ENCODE measurements at regions not wholly inside any gene's neighbourhood (a gene's known extent, or its start where the extent isn't known, plus 50 kb on each side); places are given as distances from the start of the nearest gene placed in this dataset.
"Not testable (repeated sequence)": the region's sequence is repeated elsewhere in the genome, so short reads cannot be mapped to it uniquely, and the experiment has no call there.

DNA sequence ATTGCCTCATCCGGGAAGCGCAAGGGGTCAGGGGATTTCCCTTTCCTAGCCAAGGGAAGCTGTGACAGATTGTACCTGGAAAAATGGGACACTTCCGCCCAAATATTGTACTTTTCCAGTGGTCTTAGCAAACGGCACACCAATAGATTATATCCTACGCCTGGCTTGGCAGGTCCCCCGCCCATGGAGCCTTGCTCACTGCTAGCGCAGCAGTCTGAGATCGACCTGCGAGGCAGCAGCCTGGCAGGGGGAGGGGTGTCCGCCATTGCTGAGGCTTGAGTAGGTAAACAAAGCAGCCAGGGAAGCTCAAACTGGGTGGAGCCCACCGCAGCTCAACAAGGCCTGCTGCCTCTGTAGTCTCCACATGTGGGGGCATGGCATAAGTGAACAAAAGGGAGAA, 1075.4 kb upstream of the GOT2 start:
- not testable (repeated sequence) for H3K9me3 ChIP-seq (ENCODE audit: control insufficient read depth in 1 of 2, low read length in 2 of 2); H3K36me3 ChIP-seq (ENCODE audit: control insufficient read depth in 1 of 2, insufficient read depth in 2 of 2, low read length in 2 of 2); H3K4me3 ChIP-seq (ENCODE audit: low read depth in 1 of 2, low read length in 2 of 2); H3K27ac ChIP-seq (ENCODE audit: low read depth, low read length); H3K27me3 ChIP-seq (ENCODE audit: control insufficient read depth in 1 of 2, insufficient read depth in 2 of 2, low read length in 2 of 2); H3K4me1 ChIP-seq (ENCODE audit: control insufficient read depth in 1 of 2, insufficient read depth in 2 of 2, low read length in 2 of 2); H3K9ac ChIP-seq (ENCODE audit: low read depth in 1 of 2, low read length in 2 of 2)

DNA sequence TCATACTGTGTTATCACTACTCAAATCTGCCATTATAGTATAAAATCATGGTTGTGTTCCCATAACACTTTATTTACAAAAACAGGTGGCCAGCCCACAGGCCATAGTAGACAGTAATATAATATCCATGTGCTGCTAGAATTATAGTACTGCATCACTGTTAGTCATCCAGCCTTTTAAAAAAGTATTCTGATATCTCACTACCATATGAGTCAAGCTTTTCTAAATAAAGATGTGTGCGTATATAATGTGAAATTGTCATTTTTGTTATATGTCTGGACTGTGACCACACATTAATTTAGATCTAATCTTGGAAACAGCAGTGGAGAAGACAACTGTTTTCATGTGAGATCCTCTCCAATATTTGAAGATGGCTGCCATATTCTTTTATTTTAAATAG, 1049.1 kb upstream of the GOT2 start:
- H3K36me3 ChIP-seq (ENCODE audit: control insufficient read depth in 1 of 2, insufficient read depth in 2 of 2, low read length in 2 of 2), result no peaks in the 10 kb centered on the region
- no peaks in the 10 kb centered on the region for H3K4me1 ChIP-seq (ENCODE audit: control insufficient read depth in 1 of 2, insufficient read depth in 2 of 2, low read length in 2 of 2)
- no peak overlapping the region for H3K9ac ChIP-seq (ENCODE audit: low read depth in 1 of 2, low read length in 2 of 2)
- no peaks in the 10 kb centered on the region for H3K27me3 ChIP-seq (ENCODE audit: control insufficient read depth in 1 of 2, insufficient read depth in 2 of 2, low read length in 2 of 2)
- peaks cover 11 to 22% of the 10 kb centered on the region in 2 donors for H3K9me3 ChIP-seq (ENCODE audit: control insufficient read depth in 1 of 2, low read length in 2 of 2)
- H3K4me3 ChIP-seq (ENCODE audit: low read depth in 1 of 2, low read length in 2 of 2), result no peak overlapping the region
- no peak overlapping the region for H3K27ac ChIP-seq (ENCODE audit: low read depth, low read length)

DNA sequence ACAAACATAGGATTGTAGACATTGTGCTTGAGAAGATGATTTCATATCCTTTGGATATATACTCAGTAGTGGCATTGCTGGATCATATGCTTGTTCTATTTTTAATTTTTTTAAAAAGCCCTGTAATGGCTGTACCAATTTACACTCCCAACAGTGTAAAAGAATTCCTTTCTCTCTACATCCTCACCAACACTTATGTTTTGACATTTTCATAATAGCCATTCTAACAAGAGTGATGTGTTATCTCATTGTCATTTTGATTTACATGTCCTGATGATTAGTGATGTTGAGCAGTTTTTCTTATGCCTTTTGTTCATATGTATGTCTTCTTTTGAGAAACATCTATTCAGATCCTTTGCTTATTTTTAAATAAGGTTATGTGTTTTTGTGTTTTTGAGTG, 1039.2 kb upstream of the GOT2 start:
- H3K36me3 ChIP-seq (ENCODE audit: control insufficient read depth in 1 of 2, insufficient read depth in 2 of 2, low read length in 2 of 2), result no peaks in the 10 kb centered on the region
- H3K9me3 ChIP-seq (ENCODE audit: control insufficient read depth in 1 of 2, low read length in 2 of 2), result peaks cover 7 to 9% of the 10 kb centered on the region in 2 donors
- H3K4me3 ChIP-seq (ENCODE audit: low read depth in 1 of 2, low read length in 2 of 2), result no peak overlapping the region
- no peaks in the 10 kb centered on the region for H3K4me1 ChIP-seq (ENCODE audit: control insufficient read depth in 1 of 2, insufficient read depth in 2 of 2, low read length in 2 of 2)
- H3K9ac ChIP-seq (ENCODE audit: low read depth in 1 of 2, low read length in 2 of 2), result no peak overlapping the region
- no peaks in the 10 kb centered on the region for H3K27me3 ChIP-seq (ENCODE audit: control insufficient read depth in 1 of 2, insufficient read depth in 2 of 2, low read length in 2 of 2)
- H3K27ac ChIP-seq (ENCODE audit: low read depth, low read length), result no peak overlapping the region

DNA sequence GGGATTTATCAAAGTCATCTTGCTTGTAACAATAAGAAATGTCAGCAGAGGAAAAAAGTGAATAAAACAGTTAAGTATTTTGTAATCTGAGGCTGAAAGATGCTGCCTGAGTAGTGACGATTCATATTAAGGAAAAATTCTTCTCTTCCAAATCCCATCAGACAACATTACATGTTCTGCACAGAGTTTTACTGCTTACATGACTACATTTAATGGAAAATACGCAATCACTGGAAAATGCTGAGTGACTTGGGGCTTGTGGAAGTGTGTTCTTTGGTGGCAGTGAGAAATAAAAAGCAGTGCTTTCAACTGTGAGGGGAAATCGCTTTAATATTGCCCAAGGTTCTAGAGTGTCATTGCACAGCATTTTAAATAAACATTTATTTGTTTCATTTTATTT, 1025.2 kb upstream of the GOT2 start:
- H3K9me3 ChIP-seq (ENCODE audit: control insufficient read depth in 1 of 2, low read length in 2 of 2), result no peaks in the 10 kb centered on the region
- no peak overlapping the region for H3K27ac ChIP-seq (ENCODE audit: low read depth, low read length)

DNA sequence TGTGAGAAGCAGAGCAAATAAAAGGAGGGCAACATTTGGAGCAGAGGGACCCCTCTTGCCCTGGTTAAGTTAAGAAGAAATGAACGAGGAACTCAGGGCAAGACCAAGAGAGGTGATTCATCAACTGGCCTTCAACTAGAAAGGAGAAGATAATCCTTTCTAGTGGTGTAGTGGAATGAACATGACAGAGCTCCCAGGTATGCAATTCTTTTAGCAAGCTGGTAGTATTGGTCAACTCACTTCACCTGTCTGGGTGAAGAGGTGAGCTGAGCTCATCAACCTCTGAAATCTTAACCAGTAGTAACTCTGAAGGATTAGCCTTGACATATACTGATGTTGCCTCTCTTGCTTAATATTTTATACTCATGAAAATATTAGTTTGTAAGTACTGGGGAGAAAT, 1024.7 kb upstream of the GOT2 start:
- H3K9me3 ChIP-seq (ENCODE audit: control insufficient read depth in 1 of 2, low read length in 2 of 2), result no peaks in the 10 kb centered on the region
- no peaks in the 10 kb centered on the region for H3K27me3 ChIP-seq (ENCODE audit: control insufficient read depth in 1 of 2, insufficient read depth in 2 of 2, low read length in 2 of 2)
- no peaks in the 10 kb centered on the region for H3K4me1 ChIP-seq (ENCODE audit: control insufficient read depth in 1 of 2, insufficient read depth in 2 of 2, low read length in 2 of 2)
- H3K27ac ChIP-seq (ENCODE audit: low read depth, low read length), result no peak overlapping the region
- no peak overlapping the region for H3K9ac ChIP-seq (ENCODE audit: low read depth in 1 of 2, low read length in 2 of 2)
- H3K36me3 ChIP-seq (ENCODE audit: control insufficient read depth in 1 of 2, insufficient read depth in 2 of 2, low read length in 2 of 2), result no peaks in the 10 kb centered on the region
- H3K4me3 ChIP-seq (ENCODE audit: low read depth in 1 of 2, low read length in 2 of 2), result no peak overlapping the region

More for the DNA sequence above, 1025.2 kb upstream of the GOT2 start:
- H3K4me1 ChIP-seq (ENCODE audit: control insufficient read depth in 1 of 2, insufficient read depth in 2 of 2, low read length in 2 of 2), result no peaks in the 10 kb centered on the region
- no peaks in the 10 kb centered on the region for H3K36me3 ChIP-seq (ENCODE audit: control insufficient read depth in 1 of 2, insufficient read depth in 2 of 2, low read length in 2 of 2)
- H3K27me3 ChIP-seq (ENCODE audit: control insufficient read depth in 1 of 2, insufficient read depth in 2 of 2, low read length in 2 of 2), result no peaks in the 10 kb centered on the region
- no peak overlapping the region for H3K9ac ChIP-seq (ENCODE audit: low read depth in 1 of 2, low read length in 2 of 2)
- H3K4me3 ChIP-seq (ENCODE audit: low read depth in 1 of 2, low read length in 2 of 2), result no peak overlapping the region

DNA sequence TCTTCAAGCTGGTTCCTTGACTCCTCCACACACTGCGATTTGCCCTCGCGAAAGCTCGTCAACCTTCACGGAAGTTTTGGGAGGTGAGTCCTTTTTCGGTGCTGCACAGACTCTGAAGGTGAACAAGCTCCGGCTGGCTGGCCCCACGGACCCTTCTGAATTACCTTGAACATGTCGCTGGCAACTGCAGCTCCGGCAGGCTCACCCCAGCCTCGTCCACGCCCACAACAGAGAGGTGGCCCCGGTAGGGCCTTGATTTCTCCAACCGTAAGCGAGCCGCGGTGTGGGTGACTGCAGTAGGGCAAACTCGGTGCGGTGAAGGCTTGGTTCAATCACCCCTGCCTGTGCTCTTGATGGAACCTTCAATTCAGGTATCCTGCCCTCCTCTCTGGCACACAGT, 1020.7 kb upstream of the GOT2 start:
- no peak overlapping the region for H3K4me3 ChIP-seq (ENCODE audit: low read depth in 1 of 2, low read length in 2 of 2)
- no peaks in the 10 kb centered on the region for H3K36me3 ChIP-seq (ENCODE audit: control insufficient read depth in 1 of 2, insufficient read depth in 2 of 2, low read length in 2 of 2)
- H3K9me3 ChIP-seq (ENCODE audit: control insufficient read depth in 1 of 2, low read length in 2 of 2), result peaks cover 0 to 7% of the 10 kb centered on the region in 2 donors
- no peak overlapping the region for H3K9ac ChIP-seq (ENCODE audit: low read depth in 1 of 2, low read length in 2 of 2)
- no peak overlapping the region for H3K27ac ChIP-seq (ENCODE audit: low read depth, low read length)
- H3K4me1 ChIP-seq (ENCODE audit: control insufficient read depth in 1 of 2, insufficient read depth in 2 of 2, low read length in 2 of 2), result no peaks in the 10 kb centered on the region
- no peaks in the 10 kb centered on the region for H3K27me3 ChIP-seq (ENCODE audit: control insufficient read depth in 1 of 2, insufficient read depth in 2 of 2, low read length in 2 of 2)

DNA sequence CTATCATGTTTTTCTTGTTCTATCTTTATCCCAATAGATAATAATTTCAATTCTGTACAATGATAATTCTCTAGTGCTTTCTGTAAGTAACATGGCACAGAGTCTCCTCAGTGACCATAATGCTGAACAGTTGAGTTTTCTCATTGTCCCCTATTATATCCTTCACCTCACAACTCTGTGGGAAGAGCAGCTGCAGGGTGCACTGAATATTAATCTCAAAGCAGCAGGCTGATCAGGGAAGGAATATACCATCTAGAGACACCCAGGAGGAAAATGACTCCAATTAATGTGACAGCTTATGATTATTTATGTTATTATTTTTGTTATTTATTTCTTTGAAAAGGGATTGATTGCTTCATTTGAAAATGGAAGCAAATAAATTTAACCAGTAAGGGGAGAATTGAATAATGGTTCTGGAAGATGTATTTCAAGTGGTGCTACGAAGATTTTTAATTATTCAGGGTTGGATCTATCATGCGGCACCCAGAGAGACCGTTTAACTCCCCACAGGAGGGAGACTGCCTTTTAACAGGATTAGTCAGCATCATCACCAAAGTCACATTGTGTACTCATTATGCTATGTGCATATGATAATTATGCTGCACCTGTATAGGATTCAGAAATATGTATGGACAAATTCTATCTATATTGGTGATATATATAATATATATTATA, 1015.7 kb upstream of the GOT2 start:
- no peak overlapping the region for H3K4me3 ChIP-seq (ENCODE audit: low read depth in 1 of 2, low read length in 2 of 2)
- no peaks in the 10 kb centered on the region for H3K27me3 ChIP-seq (ENCODE audit: control insufficient read depth in 1 of 2, insufficient read depth in 2 of 2, low read length in 2 of 2)
- no peak overlapping the region for H3K9ac ChIP-seq (ENCODE audit: low read depth in 1 of 2, low read length in 2 of 2)
- no peaks in the 10 kb centered on the region for H3K4me1 ChIP-seq (ENCODE audit: control insufficient read depth in 1 of 2, insufficient read depth in 2 of 2, low read length in 2 of 2)
- H3K27ac ChIP-seq (ENCODE audit: low read depth, low read length), result no peak overlapping the region
- H3K36me3 ChIP-seq (ENCODE audit: control insufficient read depth in 1 of 2, insufficient read depth in 2 of 2, low read length in 2 of 2), result no peaks in the 10 kb centered on the region
- peaks cover 4 to 7% of the 10 kb centered on the region in 2 donors for H3K9me3 ChIP-seq (ENCODE audit: control insufficient read depth in 1 of 2, low read length in 2 of 2)

DNA sequence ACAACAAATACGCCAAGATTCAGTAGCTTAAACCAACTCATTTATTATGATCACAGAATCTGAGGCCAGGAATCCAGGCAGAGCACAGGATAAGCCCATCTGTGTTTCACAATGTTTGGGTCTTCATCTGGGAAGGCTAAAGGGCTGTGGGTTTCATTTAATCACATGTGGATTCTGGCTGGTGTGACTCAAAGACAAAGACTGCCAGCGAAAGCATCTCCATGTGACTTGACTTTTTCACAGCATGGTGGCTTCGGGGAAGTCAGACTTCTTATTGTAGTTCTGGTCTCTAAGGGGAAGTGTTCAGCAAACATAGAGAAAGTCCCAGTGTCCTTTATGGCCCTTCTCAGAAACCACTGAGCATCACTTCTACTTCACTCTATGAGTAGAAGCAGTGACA, 1014.4 kb upstream of the GOT2 start:
- no peaks in the 10 kb centered on the region for H3K4me1 ChIP-seq (ENCODE audit: control insufficient read depth in 1 of 2, insufficient read depth in 2 of 2, low read length in 2 of 2)
- H3K4me3 ChIP-seq (ENCODE audit: low read depth in 1 of 2, low read length in 2 of 2), result no peak overlapping the region
- no peaks in the 10 kb centered on the region for H3K27me3 ChIP-seq (ENCODE audit: control insufficient read depth in 1 of 2, insufficient read depth in 2 of 2, low read length in 2 of 2)
- no peak overlapping the region for H3K9ac ChIP-seq (ENCODE audit: low read depth in 1 of 2, low read length in 2 of 2)
- no peaks in the 10 kb centered on the region for H3K36me3 ChIP-seq (ENCODE audit: control insufficient read depth in 1 of 2, insufficient read depth in 2 of 2, low read length in 2 of 2)
- no peak overlapping the region for H3K27ac ChIP-seq (ENCODE audit: low read depth, low read length)
- peaks cover 4 to 7% of the 10 kb centered on the region in 2 donors for H3K9me3 ChIP-seq (ENCODE audit: control insufficient read depth in 1 of 2, low read length in 2 of 2)

DNA sequence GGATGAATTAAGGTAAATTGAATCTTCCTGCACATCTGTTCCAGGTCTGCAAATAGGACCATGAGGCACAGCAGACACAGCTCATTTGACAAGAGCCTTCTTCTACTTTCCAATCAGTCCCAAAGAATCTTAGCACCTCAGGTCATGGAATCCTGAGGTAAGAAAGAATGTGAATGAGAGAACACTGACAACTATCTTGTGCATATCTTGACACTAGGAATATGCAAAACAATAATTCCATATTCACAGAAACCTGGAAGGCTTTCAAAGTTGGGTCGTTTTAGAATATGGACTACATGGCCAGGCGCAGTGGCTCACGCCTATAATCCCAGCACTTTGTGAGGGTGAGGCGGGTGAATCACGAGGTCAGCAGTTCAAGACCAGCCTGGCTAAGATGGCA, 1009.4 kb upstream of the GOT2 start:
- Histone ChIP-seq H3K36me3 (ENCODE audit: control insufficient read depth in 1 of 2, insufficient read depth in 2 of 2, low read length in 2 of 2) (no peaks in the 10 kb centered on the region), H3K4me3 (ENCODE audit: low read depth in 1 of 2, low read length in 2 of 2) (no peak overlapping the region), H3K4me1 (ENCODE audit: control insufficient read depth in 1 of 2, insufficient read depth in 2 of 2, low read length in 2 of 2) (no peaks in the 10 kb centered on the region), H3K9me3 (ENCODE audit: control insufficient read depth in 1 of 2, low read length in 2 of 2) (peaks cover 0 to 6% of the 10 kb centered on the region in 2 donors), H3K9ac (ENCODE audit: low read depth in 1 of 2, low read length in 2 of 2) (no peak overlapping the region), H3K27me3 (ENCODE audit: control insufficient read depth in 1 of 2, insufficient read depth in 2 of 2, low read length in 2 of 2) (no peaks in the 10 kb centered on the region), H3K27ac (ENCODE audit: low read depth, low read length) (no peak overlapping the region)

DNA sequence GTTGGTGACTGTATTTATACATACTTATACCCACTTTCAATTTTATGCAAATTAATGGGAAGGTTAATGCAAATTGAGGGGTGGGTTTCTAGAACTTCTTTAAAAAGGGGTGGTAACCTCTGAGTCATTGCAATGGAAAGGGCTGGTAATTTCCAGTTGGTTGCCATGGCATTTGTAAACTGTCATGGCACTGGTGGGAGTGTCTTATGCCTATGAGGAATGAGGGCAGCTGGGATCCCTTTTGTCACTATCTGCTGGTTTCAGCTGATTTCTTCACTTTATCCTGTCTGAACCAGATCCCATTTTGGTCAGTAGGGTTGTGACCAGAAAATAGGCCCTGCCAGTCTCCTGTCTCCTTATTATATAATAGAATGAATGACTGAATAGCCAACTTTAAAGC, 1006.7 kb upstream of the GOT2 start:
- Histone ChIP-seq H3K4me1 (ENCODE audit: control insufficient read depth in 1 of 2, insufficient read depth in 2 of 2, low read length in 2 of 2) (no peaks in the 10 kb centered on the region), H3K4me3 (ENCODE audit: low read depth in 1 of 2, low read length in 2 of 2) (no peak overlapping the region), H3K27me3 (ENCODE audit: control insufficient read depth in 1 of 2, insufficient read depth in 2 of 2, low read length in 2 of 2) (no peaks in the 10 kb centered on the region), H3K9me3 (ENCODE audit: control insufficient read depth in 1 of 2, low read length in 2 of 2) (peaks cover 0 to 6% of the 10 kb centered on the region in 2 donors), H3K9ac (ENCODE audit: low read depth in 1 of 2, low read length in 2 of 2) (no peak overlapping the region), H3K27ac (ENCODE audit: low read depth, low read length) (no peak overlapping the region), H3K36me3 (ENCODE audit: control insufficient read depth in 1 of 2, insufficient read depth in 2 of 2, low read length in 2 of 2) (no peaks in the 10 kb centered on the region)

DNA sequence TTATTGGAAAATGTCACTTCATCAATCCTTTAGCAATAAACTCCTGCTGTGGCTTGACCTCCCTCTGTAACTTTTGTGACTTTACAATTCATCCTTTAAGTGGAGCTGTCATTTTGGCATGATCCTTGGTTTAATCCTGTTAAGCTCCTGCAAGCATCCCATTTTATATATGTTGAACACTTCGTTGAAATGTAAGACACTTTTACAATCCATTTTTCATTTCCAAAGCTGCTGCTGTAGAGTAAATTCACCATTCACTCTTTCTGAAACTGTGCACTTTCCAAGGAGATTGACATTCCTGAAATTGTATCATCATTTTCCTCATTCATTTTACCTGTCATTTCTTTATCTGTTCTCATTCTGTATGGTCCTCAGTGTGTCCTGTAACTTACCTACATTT, 1003.2 kb upstream of the GOT2 start:
- no peaks in the 10 kb centered on the region for H3K36me3 ChIP-seq (ENCODE audit: control insufficient read depth in 1 of 2, insufficient read depth in 2 of 2, low read length in 2 of 2)
- H3K4me3 ChIP-seq (ENCODE audit: low read depth in 1 of 2, low read length in 2 of 2), result no peak overlapping the region
- no peaks in the 10 kb centered on the region for H3K27me3 ChIP-seq (ENCODE audit: control insufficient read depth in 1 of 2, insufficient read depth in 2 of 2, low read length in 2 of 2)
- H3K9ac ChIP-seq (ENCODE audit: low read depth in 1 of 2, low read length in 2 of 2), result no peak overlapping the region
- H3K9me3 ChIP-seq (ENCODE audit: control insufficient read depth in 1 of 2, low read length in 2 of 2), result peaks cover 0 to 4% of the 10 kb centered on the region in 2 donors
- H3K27ac ChIP-seq (ENCODE audit: low read depth, low read length), result no peak overlapping the region
- H3K4me1 ChIP-seq (ENCODE audit: control insufficient read depth in 1 of 2, insufficient read depth in 2 of 2, low read length in 2 of 2), result no peaks in the 10 kb centered on the region

All from duodenal mucosa (tissue), 2 donors.